Left kidney (tissue), 1 donor: ENCODE measurements at regions not wholly inside any gene's neighbourhood (a gene's known extent, or its start where the extent isn't known, plus 50 kb on each side); places are given as distances from the start of the nearest gene placed in this dataset.

Experiments used
- DNase-seq: peaks from one replicate; pipeline ENCODE4 v3.0.0-alpha.2; 2013

- no peak for DNase-seq
Measured at GRCh38 chr9:95667789-95668188, 151.0 kb upstream of the PTCH1 start.

- DNase-seq, result no peak
Measured at GRCh38 chr9:95666785-95667155, 150.0 kb upstream of the PTCH1 start.

GRCh38 chr9:95666096-95666784, 149.5 kb upstream of the PTCH1 start:
- no peak for DNase-seq

- DNase-seq, result no peak
Measured at GRCh38 chr9:95653246-95653645, 136.5 kb upstream of the PTCH1 start.

- no peak for DNase-seq
Measured at GRCh38 chr9:95650720-95651119, 133.9 kb upstream of the PTCH1 start.

- DNase-seq, result no peak
Measured at GRCh38 chr9:95649801-95650213, 133.0 kb upstream of the PTCH1 start.

- DNase-seq, result no peak
Measured at GRCh38 chr9:95648225-95648624, 131.5 kb upstream of the PTCH1 start.

GRCh38 chr9:95645992-95646391, 129.2 kb upstream of the PTCH1 start:
- no peak for DNase-seq

GRCh38 chr9:95645579-95645978, 128.8 kb upstream of the PTCH1 start:
- no peak for DNase-seq

- DNase-seq, result no peak
Measured at GRCh38 chr9:95644377-95644776, 127.6 kb upstream of the PTCH1 start.

GRCh38 chr9:95643619-95644018, 126.8 kb upstream of the PTCH1 start:
- DNase-seq, result no peak

GRCh38 chr9:95642189-95642588, 125.4 kb upstream of the PTCH1 start:
- no peak for DNase-seq

GRCh38 chr9:95641586-95641985, 124.8 kb upstream of the PTCH1 start:
- no peak for DNase-seq

GRCh38 chr9:95640336-95640735, 123.6 kb upstream of the PTCH1 start:
- no peak for DNase-seq

GRCh38 chr9:95635986-95636671, 119.4 kb upstream of the PTCH1 start:
- no peak for DNase-seq

- DNase-seq, result no peak
Measured at GRCh38 chr9:95634536-95634935, 117.8 kb upstream of the PTCH1 start.

- DNase-seq, result no peak
Measured at GRCh38 chr9:95634114-95634513, 117.3 kb upstream of the PTCH1 start.

GRCh38 chr9:95629585-95629984, 112.8 kb upstream of the PTCH1 start:
- no peak for DNase-seq

- DNase-seq, result no peak
Measured at GRCh38 chr9:95627802-95628201, 111.0 kb upstream of the PTCH1 start.

- no peak for DNase-seq
Measured at GRCh38 chr9:95626885-95627558, 110.3 kb upstream of the PTCH1 start.

- no peak for DNase-seq
Measured at GRCh38 chr9:95626341-95626740, 109.6 kb upstream of the PTCH1 start.

GRCh38 chr9:95623640-95624039, 106.9 kb upstream of the PTCH1 start:
- DNase-seq, result no peak

GRCh38 chr9:95620722-95621121, 104.0 kb upstream of the PTCH1 start:
- DNase-seq, result no peak

- no peak for DNase-seq
Measured at GRCh38 chr9:95620314-95620713, 103.5 kb upstream of the PTCH1 start.
